ENCODE measurements at regions not wholly inside any gene's neighbourhood (a gene's known extent, or its start where the extent isn't known, plus 50 kb on each side); places are given as distances from the start of the nearest gene placed in this dataset.

- TF ChIP-seq HOXA7 (CRISPR knock-in tag; IDR thresholded peaks at IDR 0.05) (no peak), CTCF (IDR thresholded peaks at IDR 0.05) (no peak)
Observed at GRCh38 chr10:8410506-8410905, 356.0 kb downstream of the GATA3 start.
